ENCODE measurements at regions not wholly inside any gene's neighbourhood (a gene's known extent, or its start where the extent isn't known, plus 50 kb on each side); places are given as distances from the start of the nearest gene placed in this dataset.

DNA sequence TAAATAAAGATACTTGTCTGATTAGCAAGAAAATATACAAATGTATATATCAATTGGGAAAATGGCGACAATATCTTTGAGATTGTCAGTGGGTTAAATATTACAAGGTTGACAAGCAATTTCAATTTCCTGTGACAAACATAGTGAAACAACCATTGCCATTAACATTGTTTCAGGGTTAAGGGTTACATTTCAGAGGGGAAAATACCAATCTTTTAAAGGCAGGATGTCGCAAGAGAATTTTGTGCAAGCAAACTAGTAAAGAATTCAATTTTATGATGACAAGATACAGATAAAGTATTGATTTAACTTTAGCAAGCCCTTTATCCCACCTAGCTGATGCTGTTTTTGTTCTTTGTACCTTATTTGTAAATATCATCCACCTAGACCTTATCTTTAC lies 305.8 kb upstream of the GRIA3 start:
- in situ Hi-C loops (cut with HindIII; ENCODE audit: low sequenced_read_pairs) = no loop called here

DNA sequence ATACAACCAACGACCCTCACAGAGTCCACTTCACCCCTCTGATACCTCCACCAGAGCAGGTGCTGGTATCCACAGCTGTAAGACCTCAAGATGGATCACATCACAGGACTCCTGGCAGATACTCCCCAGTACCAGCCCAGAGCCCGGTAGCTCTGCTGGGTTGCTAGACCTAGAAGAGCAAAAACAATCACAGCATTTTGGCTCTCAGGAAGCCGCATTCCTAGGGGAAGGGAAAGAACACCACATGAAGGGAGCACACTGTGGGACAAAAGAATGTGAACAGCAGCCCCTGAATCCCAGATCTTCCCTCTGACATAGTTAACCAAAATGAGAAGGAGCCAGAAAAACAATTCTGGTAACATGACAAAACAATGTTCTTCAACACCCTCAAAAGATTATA lies 303.1 kb upstream of the GRIA3 start:
- in situ Hi-C loops (cut with HindIII; ENCODE audit: low sequenced_read_pairs) = no loop called here
- no peak for DNase-seq (ENCODE audit: low read depth, low spot score)
- H3K4me3 ChIP-seq (ENCODE audit: low read depth, low read length) = no peak overlapping the region
- TF ChIP-seq, protein P1, sequence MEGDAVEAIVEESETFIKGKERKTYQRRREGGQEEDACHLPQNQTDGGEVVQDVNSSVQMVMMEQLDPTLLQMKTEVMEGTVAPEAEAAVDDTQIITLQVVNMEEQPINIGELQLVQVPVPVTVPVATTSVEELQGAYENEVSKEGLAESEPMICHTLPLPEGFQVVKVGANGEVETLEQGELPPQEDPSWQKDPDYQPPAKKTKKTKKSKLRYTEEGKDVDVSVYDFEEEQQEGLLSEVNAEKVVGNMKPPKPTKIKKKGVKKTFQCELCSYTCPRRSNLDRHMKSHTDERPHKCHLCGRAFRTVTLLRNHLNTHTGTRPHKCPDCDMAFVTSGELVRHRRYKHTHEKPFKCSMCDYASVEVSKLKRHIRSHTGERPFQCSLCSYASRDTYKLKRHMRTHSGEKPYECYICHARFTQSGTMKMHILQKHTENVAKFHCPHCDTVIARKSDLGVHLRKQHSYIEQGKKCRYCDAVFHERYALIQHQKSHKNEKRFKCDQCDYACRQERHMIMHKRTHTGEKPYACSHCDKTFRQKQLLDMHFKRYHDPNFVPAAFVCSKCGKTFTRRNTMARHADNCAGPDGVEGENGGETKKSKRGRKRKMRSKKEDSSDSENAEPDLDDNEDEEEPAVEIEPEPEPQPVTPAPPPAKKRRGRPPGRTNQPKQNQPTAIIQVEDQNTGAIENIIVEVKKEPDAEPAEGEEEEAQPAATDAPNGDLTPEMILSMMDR (IDR thresholded peaks at IDR 0.05; ENCODE audit: low read depth, low read length) = no peak

More for the DNA sequence above, 305.8 kb upstream of the GRIA3 start:
- TF ChIP-seq, protein P1 (IDR thresholded peaks at IDR 0.05; ENCODE audit: low read depth, low read length) = no peak
- no peak for DNase-seq (ENCODE audit: low read depth, low spot score)
- H3K4me3 ChIP-seq (ENCODE audit: low read depth, low read length) = no peak overlapping the region

DNA sequence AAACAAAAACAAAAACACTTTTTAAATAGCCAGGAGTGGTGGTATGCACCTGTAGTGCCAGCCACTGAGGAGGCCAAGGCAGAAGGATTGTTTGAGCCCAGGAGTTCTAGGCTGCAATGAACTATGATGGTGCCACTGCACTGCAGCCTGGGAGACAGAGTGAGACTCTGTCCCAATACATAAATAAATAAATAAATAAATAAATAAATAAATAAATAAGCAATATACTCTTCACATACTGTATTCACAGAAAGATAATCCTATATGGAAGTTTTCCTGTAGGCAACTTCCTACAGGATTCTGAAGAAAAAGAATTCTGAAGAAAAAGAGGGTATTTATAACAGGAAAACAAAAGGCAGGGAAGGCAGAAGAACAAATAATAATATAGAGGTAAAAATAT lies 293.3 kb upstream of the GRIA3 start:
- H3K4me3 ChIP-seq (ENCODE audit: low read depth, low read length) = no peak overlapping the region
- DNase-seq (ENCODE audit: low read depth, low spot score) = no peak
- TF ChIP-seq, protein P1 (IDR thresholded peaks at IDR 0.05; ENCODE audit: low read depth, low read length) = no peak
- in situ Hi-C loops (cut with HindIII; ENCODE audit: low sequenced_read_pairs) = no loop called here

- TF ChIP-seq, protein P1 (IDR thresholded peaks at IDR 0.05; ENCODE audit: low read depth, low read length) = no peak
- H3K4me3 ChIP-seq (ENCODE audit: low read depth, low read length) = no peak overlapping the region
- no peak for DNase-seq (ENCODE audit: low read depth, low spot score)
- in situ Hi-C loops (cut with HindIII; ENCODE audit: low sequenced_read_pairs) = no loop called here
These were observed 277.4 kb upstream of the GRIA3 start for GRCh38 chrX:122906726-122907125.

- no peak overlapping the region for H3K4me3 ChIP-seq (ENCODE audit: low read depth, low read length)
- DNase-seq (ENCODE audit: low read depth, low spot score) = no peak
- TF ChIP-seq, protein P1 (IDR thresholded peaks at IDR 0.05; ENCODE audit: low read depth, low read length) = no peak
- in situ Hi-C loops (cut with HindIII; ENCODE audit: low sequenced_read_pairs) = no loop called here
These were observed 276.7 kb upstream of the GRIA3 start for GRCh38 chrX:122907375-122907774.

DNA sequence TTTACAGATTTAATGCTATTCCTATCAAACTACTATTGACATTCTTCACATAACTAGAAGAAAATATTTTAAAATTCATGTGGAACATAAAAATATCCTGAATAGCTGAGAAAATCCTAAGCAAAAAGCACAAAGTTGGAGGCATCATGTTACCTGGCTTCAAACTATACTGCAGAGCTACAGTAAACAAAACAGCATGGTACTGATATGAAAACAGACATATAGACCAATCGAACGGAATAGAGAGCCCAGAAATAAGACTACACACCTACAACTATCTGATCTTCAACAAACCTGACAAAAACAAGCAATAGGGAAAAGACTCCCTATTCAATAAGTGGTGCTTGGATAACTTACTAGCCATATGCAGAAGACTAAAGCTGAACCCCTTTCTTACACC lies 273.4 kb upstream of the GRIA3 start:
- TF ChIP-seq, protein P1 (IDR thresholded peaks at IDR 0.05; ENCODE audit: low read depth, low read length) = no peak
- H3K4me3 ChIP-seq (ENCODE audit: low read depth, low read length) = no peak overlapping the region
- in situ Hi-C loops (cut with HindIII; ENCODE audit: low sequenced_read_pairs) = no loop called here
- no peak for DNase-seq (ENCODE audit: low read depth, low spot score)

GRCh38 chrX:122913134-122913533 lies 270.9 kb upstream of the GRIA3 start:
- DNase-seq (ENCODE audit: low read depth, low spot score) = no peak
- H3K4me3 ChIP-seq (ENCODE audit: low read depth, low read length) = no peak overlapping the region
- TF ChIP-seq, protein P1 (IDR thresholded peaks at IDR 0.05; ENCODE audit: low read depth, low read length) = no peak
- in situ Hi-C loops (cut with HindIII; ENCODE audit: low sequenced_read_pairs) = no loop called here
